Stomach (tissue), 4 donors: ENCODE measurements at regions not wholly inside any gene's neighbourhood (a gene's known extent, or its start where the extent isn't known, plus 50 kb on each side); places are given as distances from the start of the nearest gene placed in this dataset.

ENCODE experiments used
- CTCF ChIP-seq, 7 experiments: fragments of 450-650 bp in 4 of 7; fragments of 200-600 bp in 3 of 7; sonication (generic) in 3 of 7; IDR thresholded peaks; one replicate each; pipeline ENCODE4 v1.5.1; 2016 to 2019; ENCODE audit warnings: antibody characterized with exemption in 7 of 7, control low read depth in 2 of 7, mild to moderate bottlenecking in 1 of 7
- POLR2A ChIP-seq, 4 donors: fragments of 450-650 bp; IDR thresholded peaks; one replicate each; pipeline ENCODE4 v1.6.1; 2016; ENCODE audit warnings: antibody characterized with exemption in 4 of 4, control low read depth in 2 of 4, mild to moderate bottlenecking in 1 of 4, moderate library complexity in 1 of 4

GRCh38 chr9:86598411-86599239 lies 244.4 kb upstream of the TUT7 start:
- no peak for TF ChIP-seq CTCF (IDR thresholded peaks at IDR 0.05)
- no peak for TF ChIP-seq POLR2A (IDR thresholded peaks at IDR 0.05)
